BJ (cell line): ENCODE measurements at regions not wholly inside any gene's neighbourhood (a gene's known extent, or its start where the extent isn't known, plus 50 kb on each side); places are given as distances from the start of the nearest gene placed in this dataset.

Experiments
- CTCF ChIA-PET: fragments of 350-600 bp; formaldehyde crosslinking; extraction: SDS; loops from one replicate; lab custom pipeline; 2021; ENCODE audit warnings: antibody characterized with exemption, inconsistent platforms; lab: Yijun Ruan, JAX
- POLR2A ChIA-PET: fragments of 300-600 bp; sonication (Branson Sonifier 250); formaldehyde crosslinking; extraction: SDS; loops from one replicate; lab custom pipeline; 2021; ENCODE audit warnings: antibody characterized with exemption; lab: Charles Lee
- DNase-seq: peaks from one replicate; pipeline ENCODE4 v3.0.0-alpha.2; 2011; ENCODE audit warnings: low read depth
- H3K27me3 ChIP-seq: 2 replicates; pipeline ENCODE4 v1.6.0; 2011; ENCODE audit warnings: low read length; ENCODE audit not compliant: control insufficient read depth, insufficient read depth
- H3K36me3 ChIP-seq: 2 replicates; pipeline ENCODE4 v1.5.1; 2011; ENCODE audit warnings: low read length; ENCODE audit not compliant: control insufficient read depth, insufficient read depth
- H3K4me3 ChIP-seq: 2 replicates; pipeline ENCODE4 v1.5.1; 2011; ENCODE audit warnings: low read depth, mild to moderate bottlenecking, control low read depth, low read length
- CTCF ChIP-seq: IDR thresholded peaks from 2 replicates; pipeline ENCODE4 v1.5.1; 2011; ENCODE audit warnings: low read depth, mild to moderate bottlenecking, control low read depth, inconsistent platforms, low read length, moderate library complexity; ENCODE audit not compliant: insufficient read depth

DNA sequence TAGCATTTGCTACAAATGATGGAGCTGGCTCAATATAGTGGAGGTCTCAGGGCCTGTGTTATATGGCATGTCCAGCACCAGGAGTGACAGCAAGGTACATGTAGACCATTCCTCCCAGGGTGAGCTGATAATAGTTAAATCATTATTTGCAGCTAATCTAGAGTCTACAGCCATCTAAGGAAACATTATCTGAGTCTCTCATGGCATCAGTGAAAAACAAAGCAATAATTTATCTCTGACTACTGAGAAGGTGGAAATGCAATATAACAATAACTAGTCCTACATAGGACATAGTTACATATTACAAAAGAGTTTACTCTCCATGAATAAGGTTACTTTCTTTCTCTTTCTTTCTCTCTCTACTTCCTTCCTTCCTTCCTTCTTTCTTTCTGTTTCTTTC, 143.4 kb upstream of the KCNK2 start:
- POLR2A ChIA-PET = no interaction called here
- no peak for DNase-seq
- CTCF ChIA-PET = no interaction called here
- Histone ChIP-seq H3K4me3 (no peak overlapping the region), H3K27me3 (no peaks in the 10 kb centered on the region), H3K36me3 (no peaks in the 10 kb centered on the region)
- TF ChIP-seq CTCF = no peak

DNA sequence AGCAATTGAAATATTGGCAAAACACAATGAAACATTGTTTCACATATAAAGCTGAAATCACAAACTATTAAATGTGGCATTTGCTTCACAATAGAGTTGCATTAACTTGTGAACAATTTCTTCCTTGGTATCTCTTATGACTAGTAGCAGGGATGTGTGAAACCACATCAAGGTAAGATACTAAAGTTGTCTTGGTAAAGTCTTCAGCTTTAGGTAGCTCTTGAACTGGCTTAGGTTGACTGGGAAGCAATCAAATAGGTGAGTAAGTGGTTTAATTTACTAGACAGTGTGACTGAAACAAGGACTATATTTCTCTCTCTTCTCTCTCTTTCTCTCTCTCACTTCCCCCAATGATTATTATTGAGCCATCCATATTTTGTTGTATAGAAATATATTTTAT, 141.5 kb upstream of the KCNK2 start:
- Histone ChIP-seq H3K36me3 (no peaks in the 10 kb centered on the region), H3K27me3 (no peaks in the 10 kb centered on the region), H3K4me3 (no peak overlapping the region)
- DNase-seq = no peak
- TF ChIP-seq CTCF = no peak
- ChIA-PET POLR2A (interaction anchor here (0.6 kb wide), 1 partner anchor 16 kb away, joined by 3 read pairs; no protein-coding TSS in a partner anchor), CTCF (interaction anchor here (1.2 kb wide), 1 partner anchor 12 kb away, joined by 3 read pairs; no protein-coding TSS in a partner anchor)

GRCh38 chr1:214943054-214943453, 139.5 kb upstream of the KCNK2 start:
- POLR2A ChIA-PET = no interaction called here
- H3K4me3 ChIP-seq = no peak overlapping the region
- DNase-seq = no peak

DNA sequence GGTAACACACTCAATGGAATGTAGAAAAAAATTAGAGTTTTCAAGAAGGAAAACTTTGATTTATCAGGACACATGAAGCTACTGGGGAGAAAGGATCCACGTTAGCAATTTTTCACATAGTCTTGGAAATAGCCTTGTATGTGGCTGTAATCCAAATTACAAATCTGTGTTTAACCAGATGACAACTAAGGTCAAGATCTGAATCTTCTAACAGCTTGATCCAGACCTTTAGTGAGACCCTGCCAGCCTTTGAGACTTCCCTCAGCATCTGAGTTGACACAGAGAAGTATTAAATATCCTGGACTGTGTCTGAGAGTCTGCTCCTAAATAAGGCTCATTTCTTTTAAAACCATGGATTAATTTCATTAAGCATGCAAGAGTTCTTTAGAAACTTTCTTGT, 135.9 kb upstream of the KCNK2 start:
- POLR2A ChIA-PET = no interaction called here
- no peak for TF ChIP-seq CTCF
- no peak for DNase-seq

More at GRCh38 chr1:214943054-214943453, 139.5 kb upstream of the KCNK2 start:
- CTCF ChIA-PET = no interaction called here
- no peaks in the 10 kb centered on the region for H3K36me3 ChIP-seq
- no peaks in the 10 kb centered on the region for H3K27me3 ChIP-seq
- TF ChIP-seq CTCF = no peak

DNA sequence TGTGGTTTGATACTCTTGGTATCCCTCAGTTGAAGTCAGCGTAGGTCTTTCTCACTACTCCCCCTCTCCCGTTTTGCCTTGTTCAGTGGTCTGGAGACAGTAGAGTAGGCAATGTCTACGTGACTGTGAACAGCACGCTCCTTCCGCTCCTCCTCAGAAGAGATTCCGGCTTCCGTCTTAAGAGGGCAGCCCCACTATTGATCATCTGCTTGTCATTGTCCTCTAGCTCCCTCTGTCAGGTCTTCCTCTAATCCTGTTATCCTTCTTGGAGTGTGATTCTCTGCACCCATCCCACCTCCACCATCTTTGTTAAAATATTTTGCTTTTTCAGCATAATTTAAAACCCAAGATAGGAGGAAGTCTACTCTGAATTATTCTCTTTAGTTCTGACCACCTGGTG, 129.9 kb upstream of the KCNK2 start:
- Histone ChIP-seq H3K36me3 (no peaks in the 10 kb centered on the region), H3K4me3 (no peak overlapping the region), H3K27me3 (no peaks in the 10 kb centered on the region)
- no peak for DNase-seq
- ChIA-PET POLR2A (no interaction called here), CTCF (no interaction called here)
- no peak for TF ChIP-seq CTCF

More for the DNA sequence above, 135.9 kb upstream of the KCNK2 start:
- CTCF ChIA-PET = no interaction called here
- Histone ChIP-seq H3K36me3 (no peaks in the 10 kb centered on the region), H3K4me3 (no peak overlapping the region), H3K27me3 (no peaks in the 10 kb centered on the region)
